HepG2 (cell line): ENCODE measurements at regions not wholly inside any gene's neighbourhood (a gene's known extent, or its start where the extent isn't known, plus 50 kb on each side); places are given as distances from the start of the nearest gene placed in this dataset.

Experiments used
- E2F2 ChIP-seq: sonication (generic); formaldehyde crosslinking; IDR thresholded peaks from 2 replicates; pipeline ENCODE4 v1.4.0; 2020; ENCODE audit warnings: missing genetic modification reagents, borderline replicate concordance
- GABPB1 ChIP-seq: IDR thresholded peaks from 2 replicates; pipeline ENCODE4 v1.6.1; 2016; ENCODE audit warnings: mild to moderate bottlenecking, missing genetic modification reagents, moderate library complexity, missing compliant biosample characterization
- POLR2G ChIP-seq: fragments of 200-400 bp; formaldehyde crosslinking; IDR thresholded peaks from 2 replicates; pipeline ENCODE4 v1.6.1; 2018; ENCODE audit warnings: mild to moderate bottlenecking, low read depth, low read length, moderate library complexity
- RBFOX2 ChIP-seq: fragments of 200-400 bp; formaldehyde crosslinking; IDR thresholded peaks from 2 replicates; pipeline ENCODE4 v1.6.1; 2017; ENCODE audit warnings: low read depth, mild to moderate bottlenecking, low read length
- SIN3B ChIP-seq: fragments of 150-350 bp; IDR thresholded peaks from 2 replicates; pipeline ENCODE4 v1.6.1; 2014; ENCODE audit warnings: low read length
- TAF15 ChIP-seq: fragments of 200-400 bp; formaldehyde crosslinking; IDR thresholded peaks from one replicate; pipeline ENCODE4 v1.6.1; 2018; ENCODE audit warnings: mild to moderate bottlenecking, low read depth, low read length; ENCODE audit not compliant: poor library complexity, severe bottlenecking
- THYN1 ChIP-seq: sonication (generic); formaldehyde crosslinking; IDR thresholded peaks from 2 replicates; pipeline ENCODE4 v1.8.1; 2023; ENCODE audit warnings: low read depth, mild to moderate bottlenecking, moderate library complexity, missing genetic modification reagents, borderline replicate concordance
- ZC3H13 ChIP-seq: sonication (generic); formaldehyde crosslinking; IDR thresholded peaks from 2 replicates; pipeline ENCODE4 v1.8.1; 2023; ENCODE audit warnings: mild to moderate bottlenecking, missing genetic modification reagents, moderate library complexity
- ZNF12 ChIP-seq: sonication (generic); formaldehyde crosslinking; IDR thresholded peaks from 2 replicates; pipeline ENCODE4 v1.5.0; 2020; ENCODE audit warnings: missing genetic modification reagents
- ZNF256 ChIP-seq: sonication (generic); formaldehyde crosslinking; conservative IDR thresholded peaks from 2 replicates; pipeline ENCODE4 v1.4.0; 2020; ENCODE audit warnings: missing genetic modification reagents
- ZNF317 ChIP-seq: sonication (generic); formaldehyde crosslinking; IDR thresholded peaks from 2 replicates; pipeline ENCODE4 v1.5.0; 2020; ENCODE audit warnings: mild to moderate bottlenecking, missing genetic modification reagents
- ZNF546 ChIP-seq: sonication (generic); formaldehyde crosslinking; conservative IDR thresholded peaks from 2 replicates; pipeline ENCODE4 v1.8.1; 2023; ENCODE audit warnings: mild to moderate bottlenecking, missing genetic modification reagents
- ZNF549 ChIP-seq: sonication (generic); formaldehyde crosslinking; IDR thresholded peaks from 2 replicates; pipeline ENCODE4 v1.5.0; 2020; ENCODE audit warnings: missing genetic modification reagents
- ZNF569 ChIP-seq: sonication (generic); formaldehyde crosslinking; IDR thresholded peaks from 2 replicates; pipeline ENCODE4 v1.5.0; 2020; ENCODE audit warnings: mild to moderate bottlenecking, missing genetic modification reagents, moderate library complexity, borderline replicate concordance
- ZNF570 ChIP-seq: sonication (generic); formaldehyde crosslinking; IDR thresholded peaks from 2 replicates; pipeline ENCODE4 v1.4.0; 2020; ENCODE audit warnings: mild to moderate bottlenecking, missing genetic modification reagents, borderline replicate concordance
- ZNF572 ChIP-seq: sonication (generic); formaldehyde crosslinking; IDR thresholded peaks from 2 replicates; pipeline ENCODE4 v1.5.1; 2020; ENCODE audit warnings: mild to moderate bottlenecking, missing genetic modification reagents
- ZNF598 ChIP-seq: sonication (generic); formaldehyde crosslinking; IDR thresholded peaks from 2 replicates; pipeline ENCODE4 v1.5.1; 2020; ENCODE audit warnings: mild to moderate bottlenecking, missing genetic modification reagents, borderline replicate concordance
- ZNF615 ChIP-seq: sonication (generic); formaldehyde crosslinking; IDR thresholded peaks from 2 replicates; pipeline ENCODE4 v1.5.0; 2020; ENCODE audit warnings: mild to moderate bottlenecking, missing genetic modification reagents, borderline replicate concordance
- ZNF773 ChIP-seq: sonication (generic); formaldehyde crosslinking; IDR thresholded peaks from 2 replicates; pipeline ENCODE4 v1.4.0; 2020; ENCODE audit warnings: missing genetic modification reagents, borderline replicate concordance
- ZNF775 ChIP-seq: sonication (generic); formaldehyde crosslinking; IDR thresholded peaks from 2 replicates; pipeline ENCODE4 v1.4.0; 2020; ENCODE audit warnings: missing genetic modification reagents, mild to moderate bottlenecking, moderate library complexity, borderline replicate concordance
- ZSCAN30 ChIP-seq: sonication (generic); formaldehyde crosslinking; IDR thresholded peaks from 2 replicates; pipeline ENCODE4 v1.5.0; 2020; ENCODE audit warnings: mild to moderate bottlenecking, missing genetic modification reagents
- TF ChIP-seq, protein P1 (sequence below): sonication (generic); formaldehyde crosslinking; IDR thresholded peaks from 2 replicates; pipeline ENCODE4 v1.4.0; 2020; ENCODE audit warnings: mild to moderate bottlenecking, missing genetic modification reagents
- TF ChIP-seq, protein P2 (sequence below): sonication (generic); formaldehyde crosslinking; IDR thresholded peaks from 2 replicates; pipeline ENCODE4 v1.4.0; 2020; ENCODE audit warnings: mild to moderate bottlenecking, missing genetic modification reagents
- TF ChIP-seq, protein P3 (sequence below): sonication (generic); formaldehyde crosslinking; IDR thresholded peaks from 2 replicates; pipeline ENCODE4 v1.8.0; 2022; ENCODE audit warnings: mild to moderate bottlenecking, missing genetic modification reagents, borderline replicate concordance

GRCh38 chr7:65251851-65252620 is 121.6 kb upstream of the ZNF92 start (continued):
- TF ChIP-seq, protein P1, sequence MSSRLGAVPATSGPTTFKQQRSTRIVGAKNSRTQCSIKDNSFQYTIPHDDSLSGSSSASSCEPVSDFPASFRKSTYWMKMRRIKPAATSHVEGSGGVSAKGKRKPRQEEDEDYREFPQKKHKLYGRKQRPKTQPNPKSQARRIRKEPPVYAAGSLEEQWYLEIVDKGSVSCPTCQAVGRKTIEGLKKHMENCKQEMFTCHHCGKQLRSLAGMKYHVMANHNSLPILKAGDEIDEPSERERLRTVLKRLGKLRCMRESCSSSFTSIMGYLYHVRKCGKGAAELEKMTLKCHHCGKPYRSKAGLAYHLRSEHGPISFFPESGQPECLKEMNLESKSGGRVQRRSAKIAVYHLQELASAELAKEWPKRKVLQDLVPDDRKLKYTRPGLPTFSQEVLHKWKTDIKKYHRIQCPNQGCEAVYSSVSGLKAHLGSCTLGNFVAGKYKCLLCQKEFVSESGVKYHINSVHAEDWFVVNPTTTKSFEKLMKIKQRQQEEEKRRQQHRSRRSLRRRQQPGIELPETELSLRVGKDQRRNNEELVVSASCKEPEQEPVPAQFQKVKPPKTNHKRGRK (CRISPR knock-in tag), result no peak
- TF ChIP-seq ZSCAN30 (CRISPR knock-in tag) (peak; percentile 90), ZNF12 (CRISPR knock-in tag) (no peak), ZNF317 (CRISPR knock-in tag) (no peak), ZNF570 (CRISPR knock-in tag) (no peak), ZNF775 (CRISPR knock-in tag) (no peak), ZNF549 (no peak), SIN3B (no peak), GABPB1 (CRISPR knock-in tag) (peak; percentile 69; the same call in 1 of the 2 replicates), TAF15 (no peak), ZNF773 (CRISPR knock-in tag) (0 out of 2 replicates have a peak, but pooled peaks have one; percentile 31), ZNF615 (CRISPR knock-in tag) (0 out of 2 replicates have a peak, but pooled peaks have one; percentile 45), ZNF598 (CRISPR knock-in tag) (peak; percentile 95; the same call in 1 of the 2 replicates), ZNF546 (peak; percentile 90; the same call in 1 of the 2 replicates), RBFOX2 (peak; percentile 71), ZNF569 (CRISPR knock-in tag) (0 out of 2 replicates have a peak, but pooled peaks have one; percentile 54), THYN1 (CRISPR knock-in tag) (no peak), ZC3H13 (no peak), E2F2 (CRISPR knock-in tag) (0 out of 2 replicates have a peak, but pooled peaks have one; percentile 39), POLR2G (peak; percentile 65), ZNF572 (peak; percentile 84; the same call in 1 of the 2 replicates), ZNF256 (CRISPR knock-in tag) (no peak)
- TF ChIP-seq, protein P2, sequence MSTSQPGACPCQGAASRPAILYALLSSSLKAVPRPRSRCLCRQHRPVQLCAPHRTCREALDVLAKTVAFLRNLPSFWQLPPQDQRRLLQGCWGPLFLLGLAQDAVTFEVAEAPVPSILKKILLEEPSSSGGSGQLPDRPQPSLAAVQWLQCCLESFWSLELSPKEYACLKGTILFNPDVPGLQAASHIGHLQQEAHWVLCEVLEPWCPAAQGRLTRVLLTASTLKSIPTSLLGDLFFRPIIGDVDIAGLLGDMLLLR, result peak; percentile 40; the same call in 1 of the 2 replicates
- TF ChIP-seq, protein P3, sequence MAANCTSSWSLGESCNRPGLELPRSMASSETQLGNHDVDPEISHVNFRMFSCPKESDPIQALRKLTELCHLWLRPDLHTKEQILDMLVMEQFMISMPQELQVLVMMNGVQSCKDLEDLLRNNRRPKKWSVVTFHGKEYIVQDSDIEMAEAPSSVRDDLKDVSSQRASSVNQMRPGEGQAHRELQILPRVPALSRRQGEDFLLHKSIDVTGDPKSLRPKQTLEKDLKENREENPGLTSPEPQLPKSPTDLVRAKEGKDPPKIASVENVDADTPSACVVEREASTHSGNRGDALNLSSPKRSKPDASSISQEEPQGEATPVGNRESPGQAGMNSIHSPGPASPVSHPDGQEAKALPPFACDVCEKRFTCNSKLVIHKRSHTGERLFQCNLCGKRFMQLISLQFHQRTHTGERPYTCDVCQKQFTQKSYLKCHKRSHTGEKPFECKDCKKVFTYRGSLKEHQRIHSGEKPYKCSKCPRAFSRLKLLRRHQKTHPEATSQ (CRISPR knock-in tag), result no peak
